Heart right ventricle (tissue), 16 donors: ENCODE measurements at regions not wholly inside any gene's neighbourhood (a gene's known extent, or its start where the extent isn't known, plus 50 kb on each side); places are given as distances from the start of the nearest gene placed in this dataset.

Experiments used
- ATAC-seq, 8 donors: fragments of 200-7000 bp; cut with Tn5 transposase; one replicate each; pipeline ENCODE4 v1.9.1; 2020; ENCODE audit warnings: mild to moderate bottlenecking in 8 of 8, moderate library complexity in 8 of 8, moderate number of reproducible peaks in 1 of 8
- DNase-seq, 2 donors: peaks; one replicate each; pipeline ENCODE4 v3.0.0-alpha.2; 2020
- H3K27ac ChIP-seq, 10 donors: fragments of 200-600 bp; sonication (generic) in 2 of 10; one replicate each; pipeline versions ENCODE4 v1.5.0 to v1.8.0; 2020 to 2022; ENCODE audit warnings: mild to moderate bottlenecking in 3 of 10
- H3K27me3 ChIP-seq, 7 donors: fragments of 200-600 bp; one replicate each; pipeline ENCODE4 v1.8.0; 2021 to 2022; ENCODE audit warnings: mild to moderate bottlenecking in 2 of 7
- H3K36me3 ChIP-seq, 9 donors: fragments of 200-600 bp; sonication (generic) in 1 of 9; one replicate each; pipeline versions ENCODE4 v1.5.0 to v1.8.0; 2020 to 2022; ENCODE audit warnings: mild to moderate bottlenecking in 2 of 9
- H3K4me1 ChIP-seq, 9 donors: fragments of 200-600 bp; sonication (generic) in 1 of 9; one replicate each; pipeline versions ENCODE4 v1.5.0 to v1.8.0; 2020 to 2022; ENCODE audit warnings: mild to moderate bottlenecking in 4 of 9
- H3K4me3 ChIP-seq, 10 donors: fragments of 200-600 bp; sonication (generic) in 2 of 10; one replicate each; pipeline versions ENCODE4 v1.5.0 to v1.8.0; 2020 to 2022; ENCODE audit warnings: mild to moderate bottlenecking in 7 of 10, moderate library complexity in 2 of 10
- H3K9me3 ChIP-seq, 11 donors: fragments of 200-600 bp in 10 of 11; sonication (generic) in 2 of 11; one replicate each; pipeline versions ENCODE4 v1.5.0 to v1.8.0; 2013 to 2022; ENCODE audit warnings: mild to moderate bottlenecking in 2 of 11, control low read depth in 1 of 11, moderate library complexity in 1 of 11
- CTCF ChIP-seq, 9 donors: fragments of 200-600 bp; sonication (generic) in 2 of 9; IDR thresholded peaks; one replicate each; pipeline versions ENCODE4 v1.5.0 to v1.8.0; 2021 to 2022; ENCODE audit warnings: antibody characterized with exemption in 9 of 9, mild to moderate bottlenecking in 5 of 9, moderate library complexity in 1 of 9
- WGBS, 2 donors: extraction: QIAGEN DNeasy Blood & Tissue Kit; methylation state at CpG; one replicate each; pipeline ENCODE4 v1.1.7; 2013; ENCODE audit warnings: inconsistent platforms in 1 of 2; 5-methylcytosine and 5-hydroxymethylcytosine counted together
- intact Hi-C, 10 donors: fragments of 100-400 bp; cut with DNase I; formaldehyde crosslinking; loops; one replicate each; pipeline versions ENCODE4 v1.11.1 to v1.14.2; 2022
- donor health status: Arrhythmogenic right ventricular cardiomyopathy.
- donor health status: ischemic (EF 13 %, LVEDD 7.1; RV severe dilation, severe dysfunction).
- donor health status: healthy with polysubstance abuse.
- donor health status: DM: no; HTN: yes; CAD: no.
- donor health status: DM: no; HTN: no; CAD: no.
- donor health status: ischemic (EF 25% LVEDD 6.9; RV normal size, moderate dysfunction).
- donor health status: ischemic (EF 25% LVEDD 5.7; RV mildly dilated, moderate dysfunction).
- donor health status: healthy.
- donor health status: DM: yes; HTN: yes; CAD: no.
- donor health status: Ischemic cardiomyopathy.
- donor health status: ischemic (EF 35%, LVEDD 5.7; RV mildly dilated, moderate dysfunction).
- donor health status: nonischemic (EF 11% LVEDD 7.7; RV severe dilation, severe dysfunction).
- donor health status: DM: yes; HTN: yes; CAD: no.
- donor health status: PGD.
- donor health status: ischemic (EF 29% LVEDD 5.4; RV normal size, mild dysfunction).
- donor health status: nonischemic (EF 23%, LVEDD 6.1; RV moderate dilation, normal function).

GRCh38 chr11:91978747-91979146 lies 245.9 kb upstream of the FAT3 start:
- intact Hi-C loops, result no loop called here
- no peaks in the 10 kb centered on the region for H3K36me3 ChIP-seq
- ATAC-seq, result no peak
- H3K4me1 ChIP-seq, result peaks cover 0 to 10% (median 0%) of the 10 kb centered on the region in 9 donors
- no peak for DNase-seq
- H3K9me3 ChIP-seq, result no peaks in the 10 kb centered on the region
- no peak for TF ChIP-seq CTCF (IDR thresholded peaks at IDR 0.05)
- H3K27me3 ChIP-seq, result no peaks in the 10 kb centered on the region
- WGBS, 2 donors, result 86 to 89% methylated on average over 1 of the region's 1 CpG
- no peak overlapping the region for H3K27ac ChIP-seq
- H3K4me3 ChIP-seq, result no peak overlapping the region

GRCh38 chr11:91972665-91973266 lies 251.9 kb upstream of the FAT3 start:
- H3K27me3 ChIP-seq, result no peaks in the 10 kb centered on the region
- H3K27ac ChIP-seq, result no peak overlapping the region
- TF ChIP-seq CTCF (IDR thresholded peaks at IDR 0.05), result no peak
- no peaks in the 10 kb centered on the region for H3K4me1 ChIP-seq
- DNase-seq (no peak), ATAC-seq (no peak)
- intact Hi-C loops, result no loop called here
- peaks cover 0 to 5% (median 0%) of the 10 kb centered on the region in 11 donors for H3K9me3 ChIP-seq
- no peaks in the 10 kb centered on the region for H3K36me3 ChIP-seq
- no peak overlapping the region for H3K4me3 ChIP-seq
- WGBS, 2 donors, result 78% methylated on average over 3 of the region's 3 CpGs

- H3K9me3 ChIP-seq, result peaks cover 0 to 5% (median 0%) of the 10 kb centered on the region in 11 donors
- H3K27ac ChIP-seq, result no peak overlapping the region
- no peak for TF ChIP-seq CTCF (IDR thresholded peaks at IDR 0.05)
- no peaks in the 10 kb centered on the region for H3K36me3 ChIP-seq
- ATAC-seq (no peak), DNase-seq (no peak)
- intact Hi-C loops, result no loop called here
- no peaks in the 10 kb centered on the region for H3K27me3 ChIP-seq
- H3K4me1 ChIP-seq, result no peaks in the 10 kb centered on the region
- no peak overlapping the region for H3K4me3 ChIP-seq
Measured at GRCh38 chr11:91970624-91971023, 254.0 kb upstream of the FAT3 start.

- H3K27ac ChIP-seq, result no peak overlapping the region
- ATAC-seq (no peak), DNase-seq (no peak)
- no peaks in the 10 kb centered on the region for H3K36me3 ChIP-seq
- intact Hi-C loops, result no loop called here
- WGBS, 2 donors, result 55 to 60% methylated on average over 2 of the region's 2 CpGs
- no peak overlapping the region for H3K4me3 ChIP-seq
- H3K27me3 ChIP-seq, result no peaks in the 10 kb centered on the region
- H3K9me3 ChIP-seq, result peaks cover 0 to 5% (median 0%) of the 10 kb centered on the region in 11 donors
- no peaks in the 10 kb centered on the region for H3K4me1 ChIP-seq
- no peak for TF ChIP-seq CTCF (IDR thresholded peaks at IDR 0.05)
Measured at GRCh38 chr11:91969486-91969885, 255.1 kb upstream of the FAT3 start.
